ENCODE measurements at regions not wholly inside any gene's neighbourhood (a gene's known extent, or its start where the extent isn't known, plus 50 kb on each side); places are given as distances from the start of the nearest gene placed in this dataset.

- no peak for DNase-seq (ENCODE audit: low spot score)
Observed at GRCh38 chr2:215770668-215771067, 242.7 kb downstream of the MREG start.

- DNase-seq (ENCODE audit: low spot score), result no peak
Observed at GRCh38 chr2:215769246-215769645, 244.1 kb downstream of the MREG start.

GRCh38 chr2:215767625-215768024, 245.7 kb downstream of the MREG start:
- DNase-seq (ENCODE audit: low spot score), result no peak

- DNase-seq (ENCODE audit: low spot score), result no peak
Observed at GRCh38 chr2:215765729-215766360, 247.5 kb downstream of the MREG start.

- peak; percentile 45 for DNase-seq (ENCODE audit: low spot score)
Observed at GRCh38 chr2:215764441-215765048, 248.8 kb downstream of the MREG start.

- DNase-seq (ENCODE audit: low spot score), result no peak
Observed at GRCh38 chr2:215760557-215760956, 252.8 kb downstream of the MREG start.

GRCh38 chr2:215760091-215760490, 253.3 kb downstream of the MREG start:
- DNase-seq (ENCODE audit: low spot score), result no peak

GRCh38 chr2:215758691-215759090, 254.7 kb downstream of the MREG start:
- peak; percentile 55 for DNase-seq (ENCODE audit: low spot score)

- DNase-seq (ENCODE audit: low spot score), result no peak
Observed at GRCh38 chr2:215756346-215756730, 257.0 kb downstream of the MREG start.

GRCh38 chr2:215755641-215756345, 257.6 kb downstream of the MREG start:
- peak; percentile 38 for DNase-seq (ENCODE audit: low spot score)

- no peak for DNase-seq (ENCODE audit: low spot score)
Observed at GRCh38 chr2:215754546-215754945, 258.8 kb downstream of the MREG start.

GRCh38 chr2:215753808-215754207, 259.5 kb downstream of the MREG start:
- DNase-seq (ENCODE audit: low spot score), result no peak

GRCh38 chr2:215752991-215753390, 260.4 kb downstream of the MREG start:
- DNase-seq (ENCODE audit: low spot score), result no peak

- no peak for DNase-seq (ENCODE audit: low spot score)
Observed at GRCh38 chr2:215752436-215752835, 260.9 kb downstream of the MREG start.

- no peak for DNase-seq (ENCODE audit: low spot score)
Observed at GRCh38 chr2:215751911-215752272, 261.5 kb downstream of the MREG start.

- peak; percentile 70 for DNase-seq (ENCODE audit: low spot score)
Observed at GRCh38 chr2:215751200-215751910, 262.0 kb downstream of the MREG start.

- no peak for DNase-seq (ENCODE audit: low spot score)
Observed at GRCh38 chr2:215750763-215751162, 262.6 kb downstream of the MREG start.

GRCh38 chr2:215749092-215749957, 264.0 kb downstream of the MREG start:
- DNase-seq (ENCODE audit: low spot score), result peak; percentile 60

GRCh38 chr2:215748446-215748845, 264.9 kb downstream of the MREG start:
- no peak for DNase-seq (ENCODE audit: low spot score)

- DNase-seq (ENCODE audit: low spot score), result no peak
Observed at GRCh38 chr2:215746887-215747615, 266.3 kb downstream of the MREG start.

- no peak for DNase-seq (ENCODE audit: low spot score)
Observed at GRCh38 chr2:215746226-215746886, 267.0 kb downstream of the MREG start.
